ENCODE measurements at regions not wholly inside any gene's neighbourhood (a gene's known extent, or its start where the extent isn't known, plus 50 kb on each side); places are given as distances from the start of the nearest gene placed in this dataset.

DNA sequence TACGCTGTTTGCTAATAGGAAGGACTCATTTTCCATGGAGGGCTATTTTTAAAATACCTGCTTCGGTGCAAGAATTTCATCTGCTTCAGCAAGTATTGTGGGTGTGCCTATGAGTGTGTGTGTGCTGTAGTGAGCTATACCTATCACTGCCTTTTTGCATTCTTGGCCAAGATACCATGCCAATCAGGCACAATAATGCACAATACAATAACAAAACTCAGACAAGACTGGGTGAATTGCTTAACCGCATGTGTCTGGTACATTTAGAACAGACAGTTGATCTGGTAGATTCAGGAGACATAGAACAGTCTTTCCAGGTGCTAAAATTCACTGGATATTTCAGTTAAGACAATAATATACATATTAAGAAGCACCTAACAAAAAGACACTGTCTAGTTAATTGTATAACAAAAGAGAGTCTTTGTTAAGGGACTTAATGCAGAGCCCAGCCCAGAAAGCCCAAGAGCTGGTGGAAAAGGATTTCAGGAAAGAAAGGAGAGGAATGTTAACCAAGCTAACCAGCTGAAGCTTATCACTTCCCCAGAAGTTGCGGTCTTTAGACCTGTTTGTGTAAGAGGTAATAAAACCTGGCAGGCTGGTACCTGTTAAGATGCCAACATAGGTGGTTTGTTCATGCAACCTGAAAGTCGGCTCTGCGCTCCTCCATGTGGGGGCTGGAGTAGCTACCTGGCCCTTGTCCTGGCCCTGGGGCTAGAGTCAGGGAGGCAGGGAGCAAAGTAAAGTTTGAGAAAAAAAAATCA is 153.3 kb upstream of the RBMS1 start:
- TF ChIP-seq CREB1 (IDR thresholded peaks at IDR 0.05; ENCODE audit: low read depth) (no peak), EGR1 (IDR thresholded peaks at IDR 0.05) (no peak), TCF12 (IDR thresholded peaks at IDR 0.05; ENCODE audit: low read depth) (no peak), RAD21 (IDR thresholded peaks at IDR 0.05; ENCODE audit: low read depth) (no peak), NFIC (IDR thresholded peaks at IDR 0.05) (no peak), TEAD4 (IDR thresholded peaks at IDR 0.05) (no peak), TAF1 (IDR thresholded peaks at IDR 0.05; ENCODE audit: low read depth) (no peak), CEBPB (IDR thresholded peaks at IDR 0.05) (no peak), YY1 (IDR thresholded peaks at IDR 0.05; ENCODE audit: low read depth) (no peak), ZBTB7A (IDR thresholded peaks at IDR 0.05; ENCODE audit: low read depth) (no peak), FOXM1 (IDR thresholded peaks at IDR 0.05; ENCODE audit: borderline replicate concordance, low read depth) (no peak)
- TF ChIP-seq, protein P1, sequence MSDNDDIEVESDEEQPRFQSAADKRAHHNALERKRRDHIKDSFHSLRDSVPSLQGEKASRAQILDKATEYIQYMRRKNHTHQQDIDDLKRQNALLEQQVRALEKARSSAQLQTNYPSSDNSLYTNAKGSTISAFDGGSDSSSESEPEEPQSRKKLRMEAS (IDR thresholded peaks at IDR 0.05): no peak

DNA sequence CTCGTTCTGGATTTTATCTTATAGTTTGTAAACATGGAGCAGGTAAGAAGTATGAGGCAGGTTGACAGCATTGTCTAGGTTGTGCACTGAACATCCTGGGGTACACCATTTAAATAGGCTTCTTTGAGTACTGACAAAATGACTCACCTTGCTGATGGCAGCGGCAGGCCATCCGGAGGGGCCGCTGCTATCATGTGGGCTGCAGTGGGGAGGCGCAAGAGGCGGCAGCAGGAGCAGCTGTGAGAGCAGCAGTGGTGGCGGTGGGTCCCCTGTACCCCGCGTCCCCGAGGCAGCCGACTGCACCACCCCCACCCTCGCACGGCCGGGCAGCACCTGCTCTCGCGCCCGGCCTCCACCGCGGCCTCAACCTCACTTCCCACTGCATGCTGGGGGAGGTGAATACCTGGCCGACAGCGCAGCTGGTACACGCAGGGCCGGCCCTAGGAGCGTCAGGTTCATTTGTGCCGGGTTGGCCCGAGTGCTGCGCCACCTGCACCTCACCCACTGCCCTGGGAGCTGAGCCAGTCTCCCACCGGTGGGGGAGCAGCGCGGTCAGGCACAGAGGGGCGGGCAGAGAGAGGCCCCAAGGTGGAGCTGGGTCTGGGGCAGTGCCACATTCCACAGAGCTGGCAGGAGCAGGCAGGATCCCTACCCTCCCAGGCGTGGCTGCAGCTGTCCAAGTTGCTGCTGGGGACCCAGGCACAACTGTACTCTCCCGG is 154.5 kb upstream of the RBMS1 start:
- TF ChIP-seq NFIC (IDR thresholded peaks at IDR 0.05) (no peak), TCF12 (IDR thresholded peaks at IDR 0.05; ENCODE audit: low read depth) (no peak), CEBPB (IDR thresholded peaks at IDR 0.05) (no peak), TEAD4 (IDR thresholded peaks at IDR 0.05) (no peak)
- TF ChIP-seq, protein P2, sequence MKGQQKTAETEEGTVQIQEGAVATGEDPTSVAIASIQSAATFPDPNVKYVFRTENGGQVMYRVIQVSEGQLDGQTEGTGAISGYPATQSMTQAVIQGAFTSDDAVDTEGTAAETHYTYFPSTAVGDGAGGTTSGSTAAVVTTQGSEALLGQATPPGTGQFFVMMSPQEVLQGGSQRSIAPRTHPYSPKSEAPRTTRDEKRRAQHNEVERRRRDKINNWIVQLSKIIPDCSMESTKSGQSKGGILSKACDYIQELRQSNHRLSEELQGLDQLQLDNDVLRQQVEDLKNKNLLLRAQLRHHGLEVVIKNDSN (IDR thresholded peaks at IDR 0.05): no peak
- TF ChIP-seq, protein P1 (IDR thresholded peaks at IDR 0.05): no peak
- TF ChIP-seq, protein P3, sequence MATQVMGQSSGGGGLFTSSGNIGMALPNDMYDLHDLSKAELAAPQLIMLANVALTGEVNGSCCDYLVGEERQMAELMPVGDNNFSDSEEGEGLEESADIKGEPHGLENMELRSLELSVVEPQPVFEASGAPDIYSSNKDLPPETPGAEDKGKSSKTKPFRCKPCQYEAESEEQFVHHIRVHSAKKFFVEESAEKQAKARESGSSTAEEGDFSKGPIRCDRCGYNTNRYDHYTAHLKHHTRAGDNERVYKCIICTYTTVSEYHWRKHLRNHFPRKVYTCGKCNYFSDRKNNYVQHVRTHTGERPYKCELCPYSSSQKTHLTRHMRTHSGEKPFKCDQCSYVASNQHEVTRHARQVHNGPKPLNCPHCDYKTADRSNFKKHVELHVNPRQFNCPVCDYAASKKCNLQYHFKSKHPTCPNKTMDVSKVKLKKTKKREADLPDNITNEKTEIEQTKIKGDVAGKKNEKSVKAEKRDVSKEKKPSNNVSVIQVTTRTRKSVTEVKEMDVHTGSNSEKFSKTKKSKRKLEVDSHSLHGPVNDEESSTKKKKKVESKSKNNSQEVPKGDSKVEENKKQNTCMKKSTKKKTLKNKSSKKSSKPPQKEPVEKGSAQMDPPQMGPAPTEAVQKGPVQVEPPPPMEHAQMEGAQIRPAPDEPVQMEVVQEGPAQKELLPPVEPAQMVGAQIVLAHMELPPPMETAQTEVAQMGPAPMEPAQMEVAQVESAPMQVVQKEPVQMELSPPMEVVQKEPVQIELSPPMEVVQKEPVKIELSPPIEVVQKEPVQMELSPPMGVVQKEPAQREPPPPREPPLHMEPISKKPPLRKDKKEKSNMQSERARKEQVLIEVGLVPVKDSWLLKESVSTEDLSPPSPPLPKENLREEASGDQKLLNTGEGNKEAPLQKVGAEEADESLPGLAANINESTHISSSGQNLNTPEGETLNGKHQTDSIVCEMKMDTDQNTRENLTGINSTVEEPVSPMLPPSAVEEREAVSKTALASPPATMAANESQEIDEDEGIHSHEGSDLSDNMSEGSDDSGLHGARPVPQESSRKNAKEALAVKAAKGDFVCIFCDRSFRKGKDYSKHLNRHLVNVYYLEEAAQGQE (IDR thresholded peaks at IDR 0.05; ENCODE audit: low read depth): no peak

DNA sequence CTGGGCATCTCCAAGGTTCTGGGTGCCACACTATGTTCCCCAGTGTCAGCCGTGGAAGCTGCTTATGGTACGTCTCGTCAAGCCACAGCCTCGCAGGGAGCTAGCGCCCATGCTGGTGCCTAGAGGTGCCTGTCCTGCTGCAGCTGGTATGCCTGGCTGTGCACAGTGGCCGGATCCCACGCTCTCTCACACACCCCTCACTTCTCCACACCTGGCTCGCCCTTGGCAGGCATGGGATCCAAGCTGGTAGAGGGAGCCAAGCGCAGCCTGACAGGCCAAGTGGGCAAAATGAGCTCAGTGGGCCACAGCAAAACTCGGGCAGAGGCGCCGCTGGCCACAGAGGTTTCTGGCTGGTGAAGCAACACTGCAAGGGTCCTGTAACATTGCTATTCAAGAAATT is 156.1 kb upstream of the RBMS1 start:
- TF ChIP-seq, protein P3 (IDR thresholded peaks at IDR 0.05; ENCODE audit: low read depth): no peak
- TF ChIP-seq, protein P1 (IDR thresholded peaks at IDR 0.05): no peak
- TF ChIP-seq RAD21 (IDR thresholded peaks at IDR 0.05; ENCODE audit: low read depth): no peak

DNA sequence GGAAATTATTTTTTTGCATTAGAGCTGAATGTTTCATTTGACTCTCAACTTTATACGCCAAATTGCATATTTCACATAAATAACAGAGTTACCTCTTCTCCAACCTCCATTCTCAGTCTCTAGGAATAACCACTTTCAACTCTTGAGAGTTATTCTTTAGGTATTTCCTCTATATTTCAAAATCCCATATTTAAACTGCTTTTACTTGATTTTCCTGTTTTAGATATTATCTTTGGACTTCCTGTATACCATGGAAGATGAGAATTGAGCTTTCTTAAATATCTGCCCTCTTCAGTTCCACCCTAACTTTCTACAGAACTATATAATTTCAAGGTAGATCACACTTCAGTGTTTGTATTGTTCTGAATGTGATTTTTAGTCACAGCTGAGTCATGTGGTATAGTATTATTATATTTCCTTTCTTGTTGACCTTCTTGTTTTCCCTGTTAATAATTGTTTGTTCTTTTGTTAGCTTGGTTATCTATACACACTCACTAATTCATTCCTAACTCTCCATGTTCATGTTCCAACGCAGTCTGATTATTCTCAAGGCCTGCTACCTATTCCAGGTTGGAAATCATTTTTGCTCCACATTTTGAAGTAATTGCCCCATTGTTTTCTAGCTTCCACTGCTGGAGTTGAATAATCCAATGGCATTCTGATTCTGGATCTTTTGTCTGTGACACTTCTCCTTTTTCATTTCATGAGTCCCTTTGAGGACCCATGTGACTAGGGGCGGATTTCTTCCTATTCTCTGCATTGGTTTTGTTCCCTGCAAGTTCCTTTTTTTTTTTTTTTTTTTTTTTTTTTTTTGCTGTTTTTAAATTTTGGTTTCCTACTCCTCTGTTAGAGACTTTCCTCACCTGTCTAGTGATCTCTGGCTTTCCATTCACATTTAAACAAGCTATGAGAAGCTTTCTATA is 156.8 kb upstream of the RBMS1 start:
- TF ChIP-seq CREB1 (IDR thresholded peaks at IDR 0.05; ENCODE audit: low read depth) (no peak), CEBPB (IDR thresholded peaks at IDR 0.05) (no peak), TCF12 (IDR thresholded peaks at IDR 0.05; ENCODE audit: low read depth) (no peak), NFIC (IDR thresholded peaks at IDR 0.05) (no peak), ZBTB7A (IDR thresholded peaks at IDR 0.05; ENCODE audit: low read depth) (no peak), YY1 (IDR thresholded peaks at IDR 0.05; ENCODE audit: low read depth) (no peak), TAF1 (IDR thresholded peaks at IDR 0.05; ENCODE audit: low read depth) (no peak), TEAD4 (IDR thresholded peaks at IDR 0.05) (no peak), EP300 (IDR thresholded peaks at IDR 0.05; ENCODE audit: borderline replicate concordance) (no peak), RAD21 (IDR thresholded peaks at IDR 0.05; ENCODE audit: low read depth) (no peak), EGR1 (IDR thresholded peaks at IDR 0.05) (no peak), FOXM1 (IDR thresholded peaks at IDR 0.05; ENCODE audit: borderline replicate concordance, low read depth) (no peak)
- TF ChIP-seq, protein P1 (IDR thresholded peaks at IDR 0.05): no peak
- TF ChIP-seq, protein P2 (IDR thresholded peaks at IDR 0.05): no peak
- TF ChIP-seq, protein P3 (IDR thresholded peaks at IDR 0.05; ENCODE audit: low read depth): no peak

Data from Ishikawa (cell line).